Omental fat pad (tissue), 3 donors: ENCODE measurements at regions not wholly inside any gene's neighbourhood (a gene's known extent, or its start where the extent isn't known, plus 50 kb on each side); places are given as distances from the start of the nearest gene placed in this dataset.
A peak's percentile ranks its signal among the peaks of the same experiment; 100 is the strongest.

Experiments
- ATAC-seq: fragments of 150-250 bp; one replicate; pipeline ENCODE4 v1.9.1; 2016; ENCODE audit warnings: mild to moderate bottlenecking, moderate library complexity; ENCODE audit not compliant: low FRiP score
- DNase-seq: peaks from one replicate; pipeline ENCODE4 v3.0.0-alpha.2; 2019; ENCODE audit warnings: low spot score
- CTCF ChIP-seq, 3 donors: fragments of 450-650 bp; IDR thresholded peaks; one replicate each; pipeline ENCODE4 v1.5.1; 2016 to 2017; ENCODE audit warnings: antibody characterized with exemption in 3 of 3, mild to moderate bottlenecking in 3 of 3, moderate library complexity in 2 of 3

DNA sequence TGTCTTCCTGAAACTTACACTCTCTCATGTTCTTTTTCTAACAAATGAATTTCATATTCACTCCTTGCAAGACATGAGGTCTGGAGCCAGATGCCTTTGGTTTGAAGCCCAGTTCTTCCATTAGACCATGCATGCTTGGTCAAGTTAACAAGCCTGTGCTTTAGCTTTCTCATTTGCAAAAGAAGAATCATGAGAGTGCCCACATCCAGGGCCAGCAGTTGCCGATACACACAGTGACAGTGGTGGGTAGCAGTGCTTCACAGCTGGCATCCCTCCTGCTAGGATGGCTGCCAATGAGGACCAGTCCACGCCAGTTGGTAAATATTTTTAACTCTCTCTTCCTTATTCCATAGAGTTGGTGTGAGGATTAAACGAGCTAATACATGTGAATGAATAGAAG is 163.1 kb downstream of the PHLDA1 start:
- DNase-seq, result no peak
- no peak for ATAC-seq
- no peak for TF ChIP-seq CTCF (IDR thresholded peaks at IDR 0.05)

GRCh38 chr12:75865315-75865714 is 166.3 kb downstream of the PHLDA1 start:
- no peak for DNase-seq
- no peak for ATAC-seq
- no peak for TF ChIP-seq CTCF (IDR thresholded peaks at IDR 0.05)

- ATAC-seq (no peak), DNase-seq (no peak)
- no peak for TF ChIP-seq CTCF (IDR thresholded peaks at IDR 0.05)
Observed at GRCh38 chr12:75864161-75864560, 167.4 kb downstream of the PHLDA1 start.

DNA sequence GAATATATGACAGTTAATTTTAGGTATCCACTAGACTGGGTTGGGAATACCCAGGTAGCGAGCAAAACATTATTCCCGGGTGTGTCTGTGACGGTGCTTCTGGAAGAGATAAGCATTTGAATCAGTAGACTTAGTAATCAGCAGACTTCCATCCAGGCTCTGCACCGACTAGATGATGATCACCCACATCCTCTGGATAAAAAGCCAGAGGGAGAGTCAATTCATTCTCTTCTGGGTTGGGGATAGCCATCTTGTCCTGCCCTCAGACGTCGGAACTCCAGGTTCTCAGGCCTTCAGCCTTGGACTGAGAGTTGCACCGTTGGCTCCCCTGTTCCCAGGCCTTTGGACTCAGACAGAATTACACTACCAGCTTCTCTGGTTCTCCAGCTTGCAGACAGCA is 168.0 kb downstream of the PHLDA1 start:
- DNase-seq (no peak), ATAC-seq (no peak)
- no peak for TF ChIP-seq CTCF (IDR thresholded peaks at IDR 0.05)

DNA sequence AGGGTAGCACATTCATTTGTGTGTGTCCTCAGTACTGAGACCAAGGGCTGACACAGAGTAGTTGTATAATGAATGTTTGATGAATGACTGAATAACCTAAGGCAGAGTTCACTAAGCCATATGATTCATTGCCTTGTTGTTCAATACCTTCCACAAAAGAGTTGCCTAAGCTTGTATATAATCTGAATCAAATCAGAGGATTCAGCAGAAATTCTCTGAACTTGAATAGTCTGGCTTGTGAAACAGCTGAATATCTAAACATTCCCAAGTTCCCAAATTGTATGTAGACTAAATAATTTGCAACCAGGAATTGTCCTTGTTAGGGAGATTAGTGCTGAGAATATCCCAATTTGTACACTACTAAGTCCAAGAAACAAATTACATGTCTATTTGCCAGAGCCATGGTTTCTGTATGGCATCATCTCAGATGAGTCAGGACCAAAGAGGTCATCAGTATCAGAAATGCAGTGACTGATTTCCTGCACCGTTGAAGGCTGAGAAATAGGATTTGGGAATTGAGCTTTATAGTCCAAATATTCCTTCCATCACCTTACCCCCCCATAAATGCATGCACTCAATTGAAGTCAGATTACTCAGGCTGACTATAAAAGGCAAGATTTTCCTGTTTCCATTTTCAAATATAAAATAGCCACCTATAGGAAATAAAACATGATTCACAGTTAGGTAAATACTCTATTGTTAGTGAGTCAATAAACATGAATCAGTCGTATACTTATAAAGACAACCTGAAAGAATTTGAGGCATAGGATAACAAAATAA is 168.7 kb downstream of the PHLDA1 start:
- TF ChIP-seq CTCF (IDR thresholded peaks at IDR 0.05), result no peak
- DNase-seq, result no peak
- ATAC-seq, result peak; percentile 57

DNA sequence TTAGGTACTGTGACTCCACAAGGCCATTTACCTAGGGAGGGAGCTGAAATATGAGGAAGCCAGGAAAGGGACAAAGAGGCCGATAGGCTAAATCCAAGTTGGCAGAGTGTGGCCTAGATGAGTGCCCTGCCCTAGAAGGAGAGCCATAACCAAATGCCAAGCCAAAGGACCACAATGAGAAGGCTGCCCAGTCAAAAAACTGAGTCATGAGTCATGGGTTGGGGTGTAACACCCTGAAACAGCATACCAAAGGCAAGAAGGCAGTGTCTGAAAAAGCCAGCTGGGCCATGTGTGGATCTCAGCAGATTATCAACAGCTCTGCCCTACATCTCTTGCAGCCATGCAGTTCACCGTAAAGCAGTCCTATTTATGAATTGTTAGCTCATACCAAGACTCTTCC is 171.7 kb downstream of the PHLDA1 start:
- no peak for DNase-seq
- no peak for TF ChIP-seq CTCF (IDR thresholded peaks at IDR 0.05)
- no peak for ATAC-seq

DNA sequence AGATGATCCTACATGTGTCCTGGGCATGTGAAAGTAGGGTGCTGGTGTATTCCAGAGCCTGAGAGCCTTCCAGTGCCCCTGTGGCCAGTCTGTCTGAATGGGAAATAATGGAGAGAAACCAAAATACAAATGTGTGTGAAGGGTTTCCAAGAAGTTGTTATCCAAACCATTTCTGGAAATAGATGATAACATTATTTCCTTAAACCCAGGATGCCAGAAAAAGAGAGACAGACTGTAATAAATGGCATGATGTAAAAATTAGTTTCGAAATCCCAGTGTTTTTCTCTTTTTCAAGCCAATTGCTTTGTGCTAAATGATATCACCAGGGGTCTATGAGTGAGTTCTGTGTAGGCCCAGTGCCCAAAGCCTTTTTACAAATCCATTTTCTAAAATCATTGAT is 175.3 kb downstream of the PHLDA1 start:
- DNase-seq (no peak), ATAC-seq (peak; percentile 80)
- TF ChIP-seq CTCF (IDR thresholded peaks at IDR 0.05), result no peak
